Breast epithelium (tissue), 3 donors: ENCODE measurements at regions not wholly inside any gene's neighbourhood (a gene's known extent, or its start where the extent isn't known, plus 50 kb on each side); places are given as distances from the start of the nearest gene placed in this dataset.

Source experiments
- CTCF ChIP-seq, 3 donors: fragments of 450-650 bp; IDR thresholded peaks; one replicate each; pipeline ENCODE4 v1.5.1; 2016 to 2017; ENCODE audit warnings: antibody characterized with exemption in 3 of 3, mild to moderate bottlenecking in 3 of 3, moderate library complexity in 3 of 3
- POLR2A ChIP-seq: fragments of 450-650 bp; IDR thresholded peaks from one replicate; pipeline ENCODE4 v1.6.1; 2016; ENCODE audit warnings: antibody characterized with exemption, mild to moderate bottlenecking, moderate library complexity

GRCh38 chr12:47349137-47350061 lies 269.6 kb upstream of the AMIGO2 start:
- TF ChIP-seq CTCF (IDR thresholded peaks at IDR 0.05), result no peak
- TF ChIP-seq POLR2A, result no peak
